ENCODE measurements at regions not wholly inside any gene's neighbourhood (a gene's known extent, or its start where the extent isn't known, plus 50 kb on each side); places are given as distances from the start of the nearest gene placed in this dataset.

- WGBS, 2 donors, result 92 to 96% methylated on average over 10 of the region's 10 CpGs
- peak in 1 of 2 donors; percentile 81 for DNase-seq (ENCODE audit: low spot score in 2 of 2)
- no peak overlapping the region for H3K4me3 ChIP-seq (ENCODE audit: low read depth, poor library complexity, severe bottlenecking)
- intact Hi-C loops (cut with DNase I; ENCODE audit: low total_unique reads), result no loop called here
- no peak for TF ChIP-seq POLR2A (IDR thresholded peaks at IDR 0.05)
- TF ChIP-seq CTCF (IDR thresholded peaks at IDR 0.05), result no peak
Observed at GRCh38 chr1:234999513-234999940, 129.1 kb downstream of the TOMM20 start.

GRCh38 chr1:234997896-234998741, 130.5 kb downstream of the TOMM20 start:
- TF ChIP-seq POLR2A (IDR thresholded peaks at IDR 0.05) (no peak), CTCF (IDR thresholded peaks at IDR 0.05) (no peak)
- intact Hi-C loops (cut with DNase I; ENCODE audit: low total_unique reads), result no loop called here
- DNase-seq (ENCODE audit: low spot score in 2 of 2), result peak; percentile 79 to 92
- H3K4me3 ChIP-seq (ENCODE audit: low read depth, poor library complexity, severe bottlenecking), result no peak overlapping the region
- WGBS, 2 donors, result 40% methylated on average over 17 of the region's 17 CpGs

DNA sequence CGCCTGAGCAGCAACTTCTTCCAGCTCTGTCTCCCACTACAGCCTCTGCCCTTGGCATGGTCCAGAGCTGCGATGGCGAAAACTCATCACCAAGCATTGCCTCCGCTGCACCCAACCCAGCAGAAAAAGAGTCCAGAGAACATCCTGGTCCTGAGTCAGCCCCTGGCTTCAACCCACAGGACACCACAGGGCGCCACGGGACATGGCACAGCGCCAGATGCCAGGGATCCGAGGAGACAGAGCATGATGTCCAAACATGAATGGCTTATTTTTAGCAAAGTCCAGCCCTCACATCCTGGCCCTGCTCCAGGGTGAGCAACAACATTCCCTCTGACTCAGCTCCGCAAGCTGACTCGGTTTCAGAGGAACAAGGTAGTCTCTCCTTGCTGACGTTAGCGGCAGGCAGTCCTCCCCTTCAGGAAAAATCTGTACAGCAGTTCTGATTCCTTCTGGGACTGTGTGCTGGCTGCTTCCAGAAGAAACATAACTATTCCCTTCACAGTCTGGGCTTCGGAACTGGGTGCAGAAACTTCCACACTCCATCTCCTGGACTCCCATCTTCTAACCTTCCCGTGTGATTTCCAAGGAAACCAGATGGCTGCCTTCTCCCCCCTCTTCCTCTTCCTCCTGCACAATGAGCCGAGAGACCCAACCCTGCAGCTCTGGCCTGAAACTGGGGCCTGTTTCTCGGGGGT, 131.3 kb downstream of the TOMM20 start:
- TF ChIP-seq CTCF (IDR thresholded peaks at IDR 0.05), result no peak
- TF ChIP-seq POLR2A (IDR thresholded peaks at IDR 0.05), result no peak
- 11 to 18% methylated on average over 16 of the region's 16 CpGs for WGBS, 2 donors
- no peak overlapping the region for H3K4me3 ChIP-seq (ENCODE audit: low read depth, poor library complexity, severe bottlenecking)
- peak; percentile 98 to 100 for DNase-seq (ENCODE audit: low spot score in 2 of 2)
- intact Hi-C loops (cut with DNase I; ENCODE audit: low total_unique reads), result no loop called here

- WGBS, 2 donors, result 77 to 80% methylated on average over 9 of the region's 9 CpGs
- H3K4me3 ChIP-seq (ENCODE audit: low read depth, poor library complexity, severe bottlenecking), result no peak overlapping the region
- TF ChIP-seq CTCF (IDR thresholded peaks at IDR 0.05), result no peak
- TF ChIP-seq POLR2A (IDR thresholded peaks at IDR 0.05), result no peak
- intact Hi-C loops (cut with DNase I; ENCODE audit: low total_unique reads), result no loop called here
- DNase-seq (ENCODE audit: low spot score in 2 of 2), result peak in 1 of 2 donors; percentile 57
Observed at GRCh38 chr1:234996245-234996757, 132.3 kb downstream of the TOMM20 start.

GRCh38 chr1:234994436-234995295, 134.0 kb downstream of the TOMM20 start:
- no peak for TF ChIP-seq CTCF (IDR thresholded peaks at IDR 0.05)
- no peak for TF ChIP-seq POLR2A (IDR thresholded peaks at IDR 0.05)
- peak in 1 of 2 donors; percentile 82 for DNase-seq (ENCODE audit: low spot score in 2 of 2)
- 73 to 74% methylated on average over 12 of the region's 12 CpGs for WGBS, 2 donors
- intact Hi-C loops (cut with DNase I; ENCODE audit: low total_unique reads), result no loop called here
- H3K4me3 ChIP-seq (ENCODE audit: low read depth, poor library complexity, severe bottlenecking), result no peak overlapping the region
